BE2C (cell line): ENCODE measurements at regions not wholly inside any gene's neighbourhood (a gene's known extent, or its start where the extent isn't known, plus 50 kb on each side); places are given as distances from the start of the nearest gene placed in this dataset.

Experiments used
- DNase-seq: peaks from one replicate; pipeline ENCODE4 v3.0.0-alpha.2; 2020
- H3K27me3 ChIP-seq: fragments of 250-450 bp; sonication (Bioruptor Pico); 2 replicates; pipeline ENCODE4 v1.5.1; 2020; ENCODE audit warnings: mild to moderate bottlenecking
- H3K36me3 ChIP-seq: fragments of 250-450 bp; sonication (Bioruptor Pico); 2 replicates; pipeline ENCODE4 v1.5.1; 2020; ENCODE audit warnings: mild to moderate bottlenecking
- H3K4me1 ChIP-seq: fragments of 250-450 bp; sonication (Bioruptor Pico); 2 replicates; pipeline ENCODE4 v1.5.1; 2020
- H3K4me3 ChIP-seq: 2 replicates; pipeline ENCODE4 v1.5.1; 2011; ENCODE audit warnings: low read depth, low read length
- H3K9me3 ChIP-seq: fragments of 250-450 bp; sonication (Bioruptor Pico); 2 replicates; pipeline ENCODE4 v1.5.1; 2020
- TF ChIP-seq, protein P1 (sequence below): IDR thresholded peaks from 2 replicates; pipeline ENCODE4 v1.5.1; 2012; ENCODE audit warnings: mild to moderate bottlenecking, low read depth, low read length

DNA sequence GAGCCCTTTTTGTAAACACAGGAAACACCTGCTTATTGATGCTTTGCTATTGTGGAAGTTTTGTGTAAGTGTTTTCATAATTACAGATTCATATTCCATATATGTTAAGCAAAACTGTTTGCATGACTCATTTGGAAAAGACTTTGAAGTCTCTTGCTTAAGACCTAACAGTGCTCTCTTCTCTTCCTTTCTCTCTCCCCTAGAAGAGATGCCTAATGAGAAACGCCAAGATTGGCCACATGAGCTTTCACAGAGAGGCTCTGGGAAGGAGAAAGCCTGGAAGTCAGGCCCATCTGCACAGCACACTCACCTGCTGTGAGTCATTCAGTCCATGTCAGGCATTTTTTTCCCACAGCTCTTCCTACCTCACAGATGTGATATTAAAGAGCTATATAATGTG, 101.6 kb upstream of the PALMD start:
- Histone ChIP-seq H3K4me3 (no peak overlapping the region), H3K27me3 (no peaks in the 10 kb centered on the region), H3K9me3 (no peaks in the 10 kb centered on the region), H3K4me1 (peaks cover 7% of the 10 kb centered on the region; the same call in 1 of the 2 replicates), H3K36me3 (no peaks in the 10 kb centered on the region)
- DNase-seq = no peak
- TF ChIP-seq, protein P1, sequence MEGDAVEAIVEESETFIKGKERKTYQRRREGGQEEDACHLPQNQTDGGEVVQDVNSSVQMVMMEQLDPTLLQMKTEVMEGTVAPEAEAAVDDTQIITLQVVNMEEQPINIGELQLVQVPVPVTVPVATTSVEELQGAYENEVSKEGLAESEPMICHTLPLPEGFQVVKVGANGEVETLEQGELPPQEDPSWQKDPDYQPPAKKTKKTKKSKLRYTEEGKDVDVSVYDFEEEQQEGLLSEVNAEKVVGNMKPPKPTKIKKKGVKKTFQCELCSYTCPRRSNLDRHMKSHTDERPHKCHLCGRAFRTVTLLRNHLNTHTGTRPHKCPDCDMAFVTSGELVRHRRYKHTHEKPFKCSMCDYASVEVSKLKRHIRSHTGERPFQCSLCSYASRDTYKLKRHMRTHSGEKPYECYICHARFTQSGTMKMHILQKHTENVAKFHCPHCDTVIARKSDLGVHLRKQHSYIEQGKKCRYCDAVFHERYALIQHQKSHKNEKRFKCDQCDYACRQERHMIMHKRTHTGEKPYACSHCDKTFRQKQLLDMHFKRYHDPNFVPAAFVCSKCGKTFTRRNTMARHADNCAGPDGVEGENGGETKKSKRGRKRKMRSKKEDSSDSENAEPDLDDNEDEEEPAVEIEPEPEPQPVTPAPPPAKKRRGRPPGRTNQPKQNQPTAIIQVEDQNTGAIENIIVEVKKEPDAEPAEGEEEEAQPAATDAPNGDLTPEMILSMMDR = no peak

DNA sequence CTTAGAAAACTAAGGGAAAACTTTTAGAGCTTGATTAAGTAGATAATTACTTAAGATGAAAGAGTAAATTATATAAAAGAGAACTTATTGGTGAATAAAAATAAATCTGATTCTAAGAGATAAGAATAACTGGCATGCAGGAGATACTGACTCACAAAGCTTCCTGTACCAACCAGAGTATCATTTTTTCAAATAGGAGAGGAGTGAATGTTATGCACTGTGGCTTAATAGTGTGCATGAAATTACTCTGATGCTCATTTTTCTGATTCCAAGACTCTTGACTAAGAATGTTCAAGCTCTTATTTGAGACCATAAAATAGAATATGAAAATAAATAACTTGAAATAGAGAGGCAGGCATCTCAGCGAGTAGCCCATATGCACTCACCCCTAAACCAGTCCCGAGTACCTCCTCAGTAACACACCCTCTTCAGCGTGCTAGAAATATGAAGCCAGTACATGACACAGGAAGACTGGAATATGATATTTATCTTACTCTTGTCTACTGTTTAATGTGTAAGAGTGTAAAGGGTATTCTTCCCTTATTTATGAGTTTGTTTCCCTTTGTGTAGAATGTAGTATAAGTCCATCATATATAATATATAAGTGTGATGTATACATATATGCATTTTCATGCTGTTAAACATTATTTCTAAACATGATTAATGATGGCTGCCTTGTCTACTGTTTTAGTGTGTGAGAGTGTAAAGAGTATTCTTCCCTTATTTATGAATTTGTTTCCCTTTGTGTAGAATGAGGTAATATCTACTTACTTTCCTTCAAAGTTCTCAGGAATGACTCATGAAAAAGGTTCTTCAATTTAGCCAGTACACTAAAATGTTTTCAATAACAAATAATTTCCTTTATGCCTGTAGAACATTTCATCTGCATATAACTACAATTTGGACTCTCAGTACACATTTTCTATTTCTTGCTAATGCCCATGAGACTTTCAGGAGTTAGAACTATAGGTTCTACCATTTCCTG, 99.2 kb upstream of the PALMD start:
- H3K9me3 ChIP-seq = no peaks in the 10 kb centered on the region
- DNase-seq = no peak

DNA sequence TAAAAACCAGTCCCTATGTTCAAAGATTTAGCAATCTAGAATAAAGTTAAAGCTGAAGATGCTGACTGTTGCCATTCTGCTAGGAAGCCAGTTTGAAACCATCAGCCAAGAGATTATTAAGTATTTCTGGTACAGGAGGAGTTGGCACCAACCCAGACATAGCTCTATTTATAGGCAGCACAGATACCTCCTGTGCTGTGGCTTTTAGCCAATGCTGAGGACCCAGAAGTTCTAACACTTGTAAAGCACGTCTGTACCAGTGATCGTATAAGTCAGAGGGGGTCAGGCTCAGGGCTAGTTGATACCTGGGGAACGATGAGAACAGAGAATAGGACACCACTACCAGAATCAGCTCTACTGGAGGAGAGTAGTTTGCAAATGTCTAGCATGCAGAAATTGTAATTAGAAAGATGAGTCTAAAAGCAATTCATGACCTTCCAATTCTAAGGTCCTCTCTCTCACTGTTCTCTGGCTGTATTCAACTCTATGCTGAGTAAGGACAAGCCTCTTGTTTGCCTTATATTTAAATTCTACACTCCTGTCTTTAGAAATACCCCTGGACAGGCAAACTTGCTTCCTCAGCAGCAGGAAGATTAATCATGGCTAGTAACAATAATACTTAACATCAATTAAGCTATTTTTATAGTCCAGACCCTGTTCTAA, 96.8 kb upstream of the PALMD start:
- TF ChIP-seq, protein P1 = no peak
- Histone ChIP-seq H3K4me3 (peak overlapping the region; percentile 20; the same call in 1 of the 2 replicates), H3K4me1 (peaks cover 9% of the 10 kb centered on the region; the same call in 1 of the 2 replicates), H3K9me3 (no peaks in the 10 kb centered on the region), H3K36me3 (no peaks in the 10 kb centered on the region), H3K27me3 (no peaks in the 10 kb centered on the region)
- peak; percentile 80 for DNase-seq

More for the DNA sequence above, 99.2 kb upstream of the PALMD start:
- H3K36me3 ChIP-seq = no peaks in the 10 kb centered on the region
- H3K4me1 ChIP-seq = peaks cover 9% of the 10 kb centered on the region; the same call in 1 of the 2 replicates
- TF ChIP-seq, protein P1 = no peak
- no peaks in the 10 kb centered on the region for H3K27me3 ChIP-seq
- no peak overlapping the region for H3K4me3 ChIP-seq

DNA sequence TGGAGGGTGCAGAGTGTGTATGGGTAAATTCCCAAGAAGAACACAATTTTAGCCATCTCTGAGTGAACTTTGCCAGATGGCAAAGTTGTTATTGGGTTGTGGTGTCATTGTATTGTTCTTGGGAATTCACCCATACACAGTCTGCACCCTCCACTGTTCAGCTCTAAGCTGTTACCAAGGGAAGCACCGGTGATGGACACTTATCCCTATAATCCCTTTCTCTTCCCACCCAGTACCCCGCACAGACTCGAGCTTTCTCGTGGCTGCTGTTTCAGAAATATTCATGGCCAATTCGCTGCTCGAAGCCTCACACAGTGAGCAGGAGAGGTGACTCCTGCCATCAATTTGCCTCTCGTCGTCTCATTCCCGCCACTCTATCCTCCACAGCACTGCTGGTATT, 95.7 kb upstream of the PALMD start:
- no peaks in the 10 kb centered on the region for H3K36me3 ChIP-seq
- no peaks in the 10 kb centered on the region for H3K27me3 ChIP-seq
- DNase-seq = no peak
- H3K4me1 ChIP-seq = peaks cover 9% of the 10 kb centered on the region; the same call in 1 of the 2 replicates
- TF ChIP-seq, protein P1 = no peak
- H3K4me3 ChIP-seq = no peak overlapping the region
- H3K9me3 ChIP-seq = no peaks in the 10 kb centered on the region

DNA sequence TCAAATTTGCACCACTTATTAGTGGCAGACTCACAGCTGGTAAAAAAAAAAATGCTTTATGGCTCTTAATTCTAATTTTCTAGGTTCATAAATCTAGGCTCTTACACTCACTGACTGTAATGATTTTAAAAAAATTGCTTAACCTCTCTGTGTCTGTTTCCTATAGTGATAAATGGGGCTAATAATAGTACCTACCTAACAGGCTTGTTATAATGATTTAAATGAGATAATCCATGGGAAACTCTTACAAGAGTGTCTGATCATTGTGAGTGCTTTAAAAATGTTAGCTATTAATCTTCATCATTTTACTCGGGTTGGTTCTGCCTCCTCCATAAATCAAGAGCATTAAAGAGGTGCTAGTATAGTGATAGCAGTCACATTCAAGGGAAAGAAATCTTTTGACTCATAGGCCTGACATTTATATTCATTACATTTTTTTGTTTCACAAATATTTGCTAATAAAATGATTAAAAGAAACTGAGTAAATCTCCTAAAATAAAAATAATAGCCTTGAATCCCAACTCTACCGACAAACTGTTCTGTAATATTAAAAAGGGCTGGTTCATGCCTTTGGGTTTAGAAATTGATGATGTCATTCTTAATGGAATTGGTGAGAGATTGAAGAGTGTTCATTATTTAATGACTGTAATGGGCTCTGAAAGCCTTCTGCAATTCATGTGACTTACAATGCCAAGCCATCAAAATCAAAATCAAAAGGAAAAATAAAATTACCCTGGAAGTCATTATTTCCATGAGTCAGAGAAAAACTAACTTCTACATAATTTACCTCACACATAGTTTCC, 93.9 kb upstream of the PALMD start:
- Histone ChIP-seq H3K36me3 (no peaks in the 10 kb centered on the region), H3K27me3 (no peaks in the 10 kb centered on the region), H3K4me3 (no peak overlapping the region), H3K4me1 (peaks cover 9% of the 10 kb centered on the region; the same call in 1 of the 2 replicates), H3K9me3 (no peaks in the 10 kb centered on the region)
- no peak for DNase-seq
- TF ChIP-seq, protein P1 = no peak
